Pancreas (tissue), 10 donors: ENCODE measurements at regions not wholly inside any gene's neighbourhood (a gene's known extent, or its start where the extent isn't known, plus 50 kb on each side); places are given as distances from the start of the nearest gene placed in this dataset.

Experiments
- ATAC-seq, 4 donors: fragments of 200-7000 bp; cut with Tn5 transposase; one replicate each; pipeline versions ENCODE4 v1.8.0 to v1.9.1; 2020; ENCODE audit warnings: mild to moderate bottlenecking in 4 of 4, moderate library complexity in 4 of 4
- DNase-seq, 6 donors: peaks; one replicate each; pipeline ENCODE4 v3.0.0-alpha.2; 2020
- FAIRE-seq: peaks from 2 replicates; lab custom pipeline; 2012; peaks lifted over from hg19 to GRCh38; lab: Jason Lieb, UNC
- H3K27ac ChIP-seq, 4 donors: fragments of 200-600 bp; sonication (generic); 1 replicate in 3 of 4; 2 replicates in 1 of 4; pipeline versions ENCODE4 v1.5.0 to v1.8.0; 2020
- H3K27me3 ChIP-seq, 4 donors: fragments of 200-600 bp; one replicate each; pipeline ENCODE4 v1.8.0; 2021
- H3K36me3 ChIP-seq, 3 donors: fragments of 200-600 bp; sonication (generic) in 1 of 3; one replicate each; pipeline versions ENCODE4 v1.5.0 to v1.8.0; 2020 to 2021
- H3K4me1 ChIP-seq, 3 donors: fragments of 200-600 bp; one replicate each; pipeline ENCODE4 v1.8.0; 2021
- H3K4me3 ChIP-seq, 4 donors: fragments of 200-600 bp; sonication (generic) in 2 of 4; one replicate each; pipeline versions ENCODE4 v1.5.0 to v1.8.0; 2020 to 2021
- H3K9me3 ChIP-seq, 4 donors: fragments of 200-600 bp; one replicate each; pipeline ENCODE4 v1.8.0; 2021
- CTCF ChIP-seq, 4 donors: fragments of 200-600 bp; sonication (generic) in 3 of 4; IDR thresholded peaks; one replicate each; pipeline versions ENCODE4 v1.5.0 to v1.8.0; 2021; ENCODE audit warnings: antibody characterized with exemption in 4 of 4
- WGBS, 2 donors: extraction: QIAGEN DNeasy Blood & Tissue Kit; methylation state at CpG; one replicate each; pipeline ENCODE4 v1.1.7; 2013; 5-methylcytosine and 5-hydroxymethylcytosine counted together
- intact Hi-C, 3 donors: fragments of 100-400 bp; cut with DNase I; formaldehyde crosslinking; loops; one replicate each; pipeline versions ENCODE4 v1.11.1 to v1.14.2; 2022
- donor health status: healthy with polysubstance abuse.
- donor health status: DM: no; HTN: no; CAD: no; lungs with moderate emphysema.
- donor health status: DM: no; HTN: no; CAD: no.
- donor health status: control.
- donor health status: control.
- donor health status: Bipolar disorder and iron deficiency.
- donor health status: DM: yes; HTN: yes; CAD: no.
- donor health status: DM: no; HTN: no; CAD: no.
- donor health status: DM: no; HTN: no; CAD: no.
- donor health status: DM: yes; HTN: yes; CAD: no.

- no peak overlapping the region for H3K4me3 ChIP-seq
- H3K27me3 ChIP-seq: no peaks in the 10 kb centered on the region
- no peaks in the 10 kb centered on the region for H3K9me3 ChIP-seq
- H3K36me3 ChIP-seq: no peaks in the 10 kb centered on the region
- FAIRE-seq (no peak), DNase-seq (no peak), ATAC-seq (no peak)
- 62 to 75% methylated on average over 8 of the region's 8 CpGs for WGBS, 2 donors
- H3K4me1 ChIP-seq: no peaks in the 10 kb centered on the region
- no peak for TF ChIP-seq CTCF (IDR thresholded peaks at IDR 0.05)
- H3K27ac ChIP-seq: no peak overlapping the region
- intact Hi-C loops: no loop called here
These were observed 130.9 kb downstream of the EMX2 start for GRCh38 chr10:117673230-117674010.

GRCh38 chr10:117674201-117674600, 131.7 kb downstream of the EMX2 start:
- FAIRE-seq: no peak

GRCh38 chr10:117674646-117675045, 132.1 kb downstream of the EMX2 start:
- FAIRE-seq: no peak

More at GRCh38 chr10:117674201-117674600, 131.7 kb downstream of the EMX2 start:
- Histone ChIP-seq H3K4me3 (no peak overlapping the region), H3K27ac (no peak overlapping the region), H3K9me3 (no peaks in the 10 kb centered on the region), H3K4me1 (no peaks in the 10 kb centered on the region), H3K27me3 (no peaks in the 10 kb centered on the region), H3K36me3 (no peaks in the 10 kb centered on the region)
- 89 to 91% methylated on average over 7 of the region's 7 CpGs for WGBS, 2 donors
- intact Hi-C loops: no loop called here
- no peak for DNase-seq
- no peak for TF ChIP-seq CTCF (IDR thresholded peaks at IDR 0.05)
- no peak for ATAC-seq

GRCh38 chr10:117675514-117676055, 133.0 kb downstream of the EMX2 start:
- DNase-seq (no peak), FAIRE-seq (no peak), ATAC-seq (no peak)
- Histone ChIP-seq H3K27me3 (no peaks in the 10 kb centered on the region), H3K27ac (no peak overlapping the region), H3K4me3 (no peak overlapping the region), H3K9me3 (no peaks in the 10 kb centered on the region), H3K4me1 (no peaks in the 10 kb centered on the region), H3K36me3 (no peaks in the 10 kb centered on the region)
- 79 to 83% methylated on average over 15 of the region's 15 CpGs for WGBS, 2 donors
- TF ChIP-seq CTCF (IDR thresholded peaks at IDR 0.05): no peak
- intact Hi-C loops: no loop called here

More at GRCh38 chr10:117674646-117675045, 132.1 kb downstream of the EMX2 start:
- H3K27ac ChIP-seq: no peak overlapping the region
- no peaks in the 10 kb centered on the region for H3K27me3 ChIP-seq
- H3K4me3 ChIP-seq: no peak overlapping the region
- no peaks in the 10 kb centered on the region for H3K36me3 ChIP-seq
- intact Hi-C loops: no loop called here
- no peaks in the 10 kb centered on the region for H3K4me1 ChIP-seq
- H3K9me3 ChIP-seq: no peaks in the 10 kb centered on the region
- ATAC-seq (no peak), DNase-seq (no peak)
- TF ChIP-seq CTCF (IDR thresholded peaks at IDR 0.05): no peak
- WGBS, 2 donors: 77 to 78% methylated on average over 6 of the region's 6 CpGs

GRCh38 chr10:117677239-117677638, 134.7 kb downstream of the EMX2 start:
- H3K27me3 ChIP-seq: no peaks in the 10 kb centered on the region
- no peak for TF ChIP-seq CTCF (IDR thresholded peaks at IDR 0.05)

More at GRCh38 chr10:117677239-117677638, 134.7 kb downstream of the EMX2 start:
- 62 to 65% methylated on average over 7 of the region's 7 CpGs for WGBS, 2 donors
- no peak overlapping the region for H3K27ac ChIP-seq
- DNase-seq: no peak
- H3K4me3 ChIP-seq: no peak overlapping the region
- no peak for FAIRE-seq
- no peaks in the 10 kb centered on the region for H3K9me3 ChIP-seq
- H3K4me1 ChIP-seq: no peaks in the 10 kb centered on the region
- H3K36me3 ChIP-seq: no peaks in the 10 kb centered on the region
- intact Hi-C loops: no loop called here
- ATAC-seq: no peak
